GM21619 (cell line): ENCODE measurements at regions not wholly inside any gene's neighbourhood (a gene's known extent, or its start where the extent isn't known, plus 50 kb on each side); places are given as distances from the start of the nearest gene placed in this dataset.

ENCODE experiments used
- ATAC-seq: cut with Tn5 transposase; IDR thresholded peaks from one replicate; pipeline ENCODE4 v1.9.1; 2021; ENCODE audit not compliant: unreplicated experiment

GRCh38 chr5:167167191-167167795 is 1124.2 kb upstream of the WWC1 start:
- ATAC-seq, result no peak

GRCh38 chr5:167168971-167169370 is 1122.5 kb upstream of the WWC1 start:
- no peak for ATAC-seq

- ATAC-seq, result no peak
Observed at GRCh38 chr5:167171056-167171455, 1120.4 kb upstream of the WWC1 start.

DNA sequence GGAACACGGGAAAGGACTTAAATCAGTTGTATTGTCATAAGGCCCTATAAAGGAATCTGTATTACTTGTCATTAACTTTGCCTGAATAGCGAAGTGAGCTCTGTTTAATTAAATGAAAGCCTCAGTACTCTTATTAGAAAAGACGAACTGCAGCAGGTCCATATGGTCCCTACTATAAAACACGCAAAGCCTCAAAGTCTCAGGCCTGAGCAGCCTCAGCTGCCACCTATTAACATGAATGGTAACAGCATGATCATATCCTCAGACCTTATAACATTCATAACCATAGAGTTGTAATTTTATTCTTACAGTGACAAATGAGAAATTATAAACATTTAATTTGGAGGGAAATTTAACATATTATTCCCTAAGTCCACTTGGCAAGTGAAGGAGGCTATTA is 1113.7 kb upstream of the WWC1 start:
- ATAC-seq, result no peak

DNA sequence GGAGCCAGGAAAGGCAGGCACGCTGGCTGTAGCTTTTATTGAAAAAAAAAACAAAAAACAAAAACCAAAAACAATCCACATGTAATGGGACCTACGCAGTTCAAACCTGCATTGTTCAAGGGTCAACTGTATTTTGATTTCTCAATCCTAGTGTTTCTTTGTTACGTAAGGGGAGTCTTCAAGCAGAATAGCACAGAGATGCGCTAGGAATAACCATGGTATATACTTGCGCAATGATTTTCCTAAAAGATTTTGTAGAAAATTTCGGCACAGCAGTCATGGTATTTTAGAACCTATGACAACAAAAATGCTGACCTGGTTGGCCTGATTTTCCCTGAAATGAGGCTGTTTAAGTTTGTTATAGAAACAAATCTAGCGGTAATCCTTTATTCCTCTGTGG is 1110.5 kb upstream of the WWC1 start:
- no peak for ATAC-seq

DNA sequence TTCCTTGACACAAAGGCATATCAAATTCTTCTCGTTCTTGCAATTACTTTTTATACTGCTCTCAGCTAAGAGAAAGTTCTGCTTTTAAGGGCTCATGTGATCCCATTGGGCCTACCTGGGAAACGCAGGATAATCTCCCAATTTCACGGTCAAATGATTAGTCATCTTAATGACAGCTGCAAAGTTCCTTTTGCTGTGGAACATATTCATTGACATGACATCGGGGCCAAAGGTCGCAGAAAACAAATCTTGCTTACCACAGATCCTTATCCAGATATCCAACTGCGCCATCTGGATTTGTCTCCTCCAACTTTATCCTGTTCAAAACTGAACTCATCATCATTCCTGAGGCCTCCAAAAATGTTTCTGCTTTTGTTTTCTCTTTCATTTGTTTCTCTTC is 1085.6 kb upstream of the WWC1 start:
- ATAC-seq, result no peak

DNA sequence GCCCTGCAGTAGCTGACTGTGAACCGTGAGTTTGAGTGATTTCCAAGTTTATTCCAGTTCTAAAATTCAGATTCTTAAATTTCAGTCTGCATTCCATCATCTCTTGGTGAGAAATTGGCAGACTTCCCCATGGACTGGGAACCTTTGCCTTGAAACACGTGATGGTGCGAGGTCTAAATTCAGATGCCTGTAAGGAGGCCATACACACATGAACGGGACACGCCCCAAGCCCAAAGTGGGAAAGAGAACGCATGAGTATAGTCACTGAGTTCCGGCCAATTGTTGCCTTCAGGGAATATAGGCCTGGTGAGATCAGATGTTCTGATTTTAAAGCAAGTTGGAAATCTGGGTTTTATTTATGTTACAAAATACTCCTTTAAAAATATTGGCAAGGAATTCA is 1084.4 kb upstream of the WWC1 start:
- ATAC-seq, result no peak

DNA sequence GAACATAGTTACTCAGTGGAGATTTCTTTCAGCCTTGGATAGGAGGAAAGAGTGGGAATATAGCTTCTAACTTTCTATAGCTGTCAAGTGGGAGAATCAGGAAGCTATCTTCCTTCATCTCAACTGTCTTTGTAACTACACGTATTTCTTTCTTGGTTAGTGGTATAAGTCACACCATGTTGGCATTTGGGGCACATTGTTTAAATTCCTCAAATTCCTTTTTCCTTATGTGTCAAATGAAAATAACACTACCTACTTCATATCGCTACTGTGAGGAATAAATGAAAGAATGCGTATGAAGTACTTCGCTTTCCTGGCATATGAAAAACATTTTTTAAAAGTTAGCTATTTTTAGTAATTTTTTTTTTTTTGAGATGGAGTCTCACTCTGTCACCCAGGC is 1082.5 kb upstream of the WWC1 start:
- ATAC-seq, result no peak

- ATAC-seq, result no peak
Observed at GRCh38 chr5:167217097-167217743, 1074.2 kb upstream of the WWC1 start.

DNA sequence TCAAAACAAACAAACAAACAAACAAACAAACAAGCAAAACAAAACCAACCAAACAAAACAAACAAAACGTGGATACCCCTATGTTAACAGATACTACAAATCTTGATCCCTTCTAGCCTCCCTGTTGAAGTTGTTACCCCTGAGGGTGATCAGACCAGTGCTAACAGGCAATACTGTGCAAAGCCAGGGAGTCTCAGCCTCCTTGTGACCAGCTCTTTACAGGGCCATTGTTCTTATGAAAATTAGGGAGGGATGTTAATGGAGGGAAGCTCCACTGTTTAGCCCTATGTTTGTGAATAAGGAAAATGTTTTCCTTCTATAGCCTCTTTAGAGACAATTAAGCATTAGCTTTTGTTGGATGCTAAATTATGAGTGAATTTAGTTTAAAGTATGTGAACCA is 1072.1 kb upstream of the WWC1 start:
- ATAC-seq, result no peak

- no peak for ATAC-seq
Observed at GRCh38 chr5:167226386-167226785, 1065.1 kb upstream of the WWC1 start.

DNA sequence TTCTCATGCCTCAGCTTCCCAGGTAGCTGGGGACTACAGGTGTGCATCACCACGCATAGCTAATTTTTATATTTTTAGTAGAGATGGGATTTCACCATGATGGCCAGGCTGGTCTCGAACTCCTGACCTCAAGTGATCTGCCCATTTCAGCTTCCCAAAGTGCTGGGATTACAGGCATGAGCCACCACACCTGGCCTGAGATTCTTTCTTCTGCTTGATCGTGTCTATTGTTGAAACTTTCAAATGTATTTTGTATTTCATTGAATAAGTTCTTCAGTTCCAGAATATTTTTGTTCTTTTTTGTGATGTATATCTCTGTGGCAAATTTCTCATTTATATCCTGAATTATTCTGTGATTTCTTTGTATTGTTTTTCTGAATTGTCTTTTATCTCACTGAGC is 1063.3 kb upstream of the WWC1 start:
- ATAC-seq, result no peak

DNA sequence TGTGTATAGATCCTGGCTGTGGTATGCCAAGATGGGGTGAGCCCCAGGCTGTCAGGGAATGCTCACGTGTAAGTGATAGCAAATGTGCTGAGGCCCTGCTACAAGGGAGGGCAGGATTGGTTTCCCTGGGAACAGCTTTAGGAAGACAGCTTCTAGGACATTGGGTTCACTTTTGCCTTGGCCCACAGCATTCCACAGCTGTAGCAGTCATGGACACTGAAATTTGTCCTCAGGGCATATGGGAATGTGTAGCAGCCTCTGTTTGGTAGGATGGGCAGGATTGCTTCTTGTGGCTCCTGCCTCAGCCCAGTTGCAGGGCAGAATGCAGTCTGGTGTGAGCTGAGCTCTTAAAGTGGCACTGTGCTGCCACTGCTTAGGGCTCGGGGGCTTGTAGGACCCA is 1061.7 kb upstream of the WWC1 start:
- ATAC-seq, result no peak

GRCh38 chr5:167230414-167230813 is 1061.0 kb upstream of the WWC1 start:
- no peak for ATAC-seq

DNA sequence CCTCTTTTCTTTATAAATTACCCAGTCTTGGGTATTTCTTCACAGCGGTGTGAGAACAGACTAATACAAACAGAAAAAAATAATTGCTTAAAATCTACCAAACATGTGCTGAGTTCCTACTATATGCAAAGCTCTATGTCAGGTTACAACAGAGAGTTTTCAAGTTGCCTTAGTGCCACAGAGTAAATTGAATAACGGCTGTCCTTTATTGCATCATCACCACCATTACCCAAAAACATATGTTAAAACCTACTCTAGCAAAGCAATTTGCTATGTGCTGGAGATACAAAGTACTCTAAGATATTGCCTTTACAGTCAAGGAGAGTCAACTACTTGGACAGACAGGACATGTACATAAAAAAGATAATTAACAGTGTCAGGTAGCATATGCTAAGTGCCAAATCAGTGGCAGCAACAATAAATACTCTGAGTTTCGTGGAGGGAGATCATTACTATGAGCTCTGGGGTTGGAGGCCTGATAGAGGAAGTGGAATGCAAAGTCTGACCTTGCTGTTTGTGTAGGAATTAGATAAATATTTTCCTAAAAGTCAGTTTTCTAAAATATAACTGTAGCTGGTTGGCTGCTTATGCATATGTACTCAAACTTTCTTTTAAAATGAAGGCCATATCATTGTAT is 1058.7 kb upstream of the WWC1 start:
- ATAC-seq, result no peak

GRCh38 chr5:167233507-167234220 is 1057.8 kb upstream of the WWC1 start:
- ATAC-seq, result no peak

DNA sequence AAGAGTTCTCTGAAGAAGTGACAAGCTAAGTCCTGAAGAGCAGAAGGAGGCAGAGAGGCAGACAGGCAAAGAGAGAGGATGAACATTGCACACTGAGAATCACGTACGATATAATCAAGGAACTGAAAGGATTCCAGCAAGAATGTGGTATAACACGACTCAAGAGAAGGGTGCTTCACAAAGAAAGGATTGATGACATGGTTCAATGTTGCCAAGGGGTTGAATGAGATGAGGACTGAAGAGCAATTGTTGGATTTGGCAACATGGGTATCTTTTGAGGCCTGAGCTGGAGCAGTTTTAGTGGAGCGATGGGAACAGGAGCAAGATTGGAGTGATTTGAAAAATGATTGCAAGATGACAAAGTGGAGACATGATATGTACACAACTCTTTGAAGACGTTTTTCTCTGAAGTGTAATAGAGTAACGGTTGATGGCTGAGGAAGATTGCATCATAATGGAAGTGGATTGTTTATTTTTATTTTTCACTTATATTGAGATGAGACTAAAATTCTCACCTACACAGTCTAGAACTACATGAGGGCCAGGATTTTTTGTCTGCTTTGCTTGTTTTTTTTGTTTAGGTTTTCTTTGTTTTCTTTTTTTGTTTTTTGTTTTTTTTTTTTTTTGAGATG is 1049.9 kb upstream of the WWC1 start:
- ATAC-seq, result no peak

DNA sequence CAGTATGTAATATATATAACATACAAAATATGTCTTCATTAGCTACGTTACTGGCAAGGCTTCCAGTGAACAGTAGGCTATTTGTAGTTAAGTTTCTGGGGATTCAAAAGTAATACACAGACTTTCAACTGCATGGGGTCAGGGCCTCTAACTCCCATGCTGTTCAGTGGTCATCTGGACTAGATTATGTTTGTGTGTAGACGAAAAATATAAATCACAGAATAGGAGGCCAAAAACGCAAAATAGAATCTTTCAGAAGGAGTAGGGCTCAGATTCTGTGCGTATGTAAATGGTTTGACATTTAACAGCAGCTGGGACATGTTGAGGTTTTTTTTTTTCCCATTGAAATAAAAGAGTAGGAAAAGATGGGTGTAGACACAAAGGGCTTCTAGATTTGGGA is 1048.7 kb upstream of the WWC1 start:
- ATAC-seq, result no peak

DNA sequence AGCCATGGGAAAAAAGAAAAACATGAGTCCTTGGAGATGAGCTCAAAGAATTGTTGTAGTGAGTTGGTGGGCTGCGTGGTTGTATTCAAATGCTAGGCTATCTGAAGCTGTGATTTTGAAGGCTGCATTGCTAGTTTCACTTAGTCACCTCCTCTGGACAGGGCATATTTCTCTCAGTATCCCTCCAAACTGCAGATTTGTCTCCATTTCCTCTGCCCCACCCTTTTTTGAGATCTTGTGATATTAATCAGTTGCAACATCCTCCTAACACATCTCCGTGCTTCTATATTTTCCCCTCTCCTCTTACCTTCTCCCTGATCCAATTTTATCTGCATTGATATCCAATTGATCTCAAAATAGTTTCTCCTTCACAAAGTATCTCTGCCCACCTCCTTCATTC is 1048.0 kb upstream of the WWC1 start:
- no peak for ATAC-seq

DNA sequence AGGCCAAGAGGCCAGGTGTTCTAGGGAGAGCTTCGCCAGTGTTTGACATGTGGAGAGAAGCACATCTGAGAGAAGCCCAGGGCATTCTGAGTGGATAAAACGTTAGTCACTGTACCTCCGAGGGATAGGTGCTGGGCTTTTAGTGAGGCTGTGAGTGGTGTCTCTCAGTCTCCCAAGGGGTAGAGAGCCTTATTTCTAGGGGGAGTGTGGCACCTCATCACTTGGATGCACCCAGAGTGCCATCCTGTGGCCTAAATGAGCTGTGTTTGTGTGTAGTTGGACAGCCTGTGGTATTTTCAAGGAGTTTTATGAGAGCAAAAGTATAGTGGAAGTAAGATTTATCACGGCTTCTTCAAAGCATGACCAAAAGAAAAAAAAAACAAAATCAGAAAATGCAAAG is 1046.9 kb upstream of the WWC1 start:
- no peak for ATAC-seq

DNA sequence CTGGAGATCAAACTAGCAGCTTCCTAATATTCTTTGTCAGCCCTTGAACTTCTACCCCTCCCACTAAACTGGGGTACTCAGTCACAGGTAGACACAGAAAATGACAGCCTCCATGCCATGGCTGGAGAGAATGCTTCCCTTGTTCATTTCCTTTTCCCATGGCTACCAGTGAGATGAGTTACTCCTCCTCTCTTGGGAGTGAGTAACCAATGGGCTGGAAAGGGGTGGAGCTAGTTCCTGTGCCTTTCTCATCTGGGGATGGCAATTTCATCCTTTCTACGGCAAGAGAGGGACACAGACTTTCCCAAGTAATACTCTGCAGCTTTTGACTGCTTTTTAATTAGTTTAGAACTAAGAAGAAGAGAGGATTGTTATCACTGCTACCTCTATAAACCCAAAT is 1045.6 kb upstream of the WWC1 start:
- ATAC-seq, result no peak

DNA sequence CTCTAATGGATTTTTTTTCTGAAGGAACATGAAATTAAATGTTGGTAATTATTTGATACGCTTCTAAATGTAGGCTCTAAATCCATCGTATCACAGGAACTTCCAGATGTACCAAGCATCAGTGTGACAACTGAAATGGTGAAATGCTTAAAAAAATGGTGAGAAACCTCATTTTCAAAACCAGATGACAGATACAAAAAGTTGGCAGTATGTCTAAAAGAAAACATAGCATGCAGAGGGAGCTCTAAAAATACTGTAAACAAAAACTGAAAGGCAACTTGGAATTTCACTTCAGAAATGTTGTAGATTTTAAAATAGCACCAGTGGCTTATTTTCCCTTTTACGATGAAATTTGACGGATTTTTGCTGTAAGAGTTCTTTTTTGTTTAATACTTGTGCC is 1043.6 kb upstream of the WWC1 start:
- no peak for ATAC-seq
